Esophagus squamous epithelium (tissue), 4 donors: ENCODE measurements at regions not wholly inside any gene's neighbourhood (a gene's known extent, or its start where the extent isn't known, plus 50 kb on each side); places are given as distances from the start of the nearest gene placed in this dataset.

Experiments
- CTCF ChIP-seq, 6 experiments: fragments of 450-650 bp in 4 of 6; fragments of 200-600 bp in 2 of 6; sonication (generic) in 2 of 6; IDR thresholded peaks; one replicate each; pipeline ENCODE4 v1.5.1; 2016 to 2019; ENCODE audit warnings: antibody characterized with exemption in 6 of 6, mild to moderate bottlenecking in 4 of 6, moderate library complexity in 4 of 6
- POLR2A ChIP-seq, 4 donors: fragments of 450-650 bp; IDR thresholded peaks; one replicate each; pipeline ENCODE4 v1.6.1; 2017; ENCODE audit warnings: antibody characterized with exemption in 4 of 4, mild to moderate bottlenecking in 4 of 4, moderate library complexity in 3 of 4

GRCh38 chr18:76130845-76131244, 364.2 kb downstream of the ZNF516 start:
- TF ChIP-seq CTCF (IDR thresholded peaks at IDR 0.05) (no peak), POLR2A (IDR thresholded peaks at IDR 0.05) (no peak)
